HEK293 (cell line): ENCODE measurements at regions not wholly inside any gene's neighbourhood (a gene's known extent, or its start where the extent isn't known, plus 50 kb on each side); places are given as distances from the start of the nearest gene placed in this dataset.

Source experiments
- CTCF ChIA-PET: fragments of 350-600 bp; formaldehyde crosslinking; extraction: SDS; loops from one replicate; lab custom pipeline; 2021; ENCODE audit warnings: antibody characterized with exemption; lab: Yijun Ruan, JAX
- POLR2A ChIA-PET: fragments of 300-600 bp; formaldehyde crosslinking; extraction: SDS; loops from one replicate; lab custom pipeline; 2020; ENCODE audit warnings: antibody characterized with exemption, inconsistent platforms; lab: Yijun Ruan, JAX
- H3K27ac ChIP-seq: fragments of 200-500 bp; sonication (Bioruptor generic); 2 replicates; pipeline ENCODE4 v1.5.1; 2014; ENCODE audit warnings: low read depth, low read length, control low read depth, inconsistent platforms; ENCODE audit errors: extremely low read depth
- H3K36me3 ChIP-seq, 2 experiments: fragments of 200-500 bp in 1 of 2; sonication (Bioruptor generic) in 1 of 2; 1 replicate in 1 of 2; 2 replicates in 1 of 2; pipeline ENCODE4 v1.5.1; 2014 to 2017; ENCODE audit warnings: inconsistent platforms in 2 of 2, low read length in 2 of 2; ENCODE audit not compliant: control insufficient read depth in 2 of 2, insufficient read depth in 1 of 2
- H3K4me1 ChIP-seq: fragments of 200-500 bp; sonication (Bioruptor generic); 2 replicates; pipeline ENCODE4 v1.5.1; 2014; ENCODE audit warnings: mild to moderate bottlenecking, low read length, inconsistent platforms; ENCODE audit not compliant: control insufficient read depth, insufficient read depth
- H3K4me3 ChIP-seq: 2 replicates; pipeline ENCODE4 v1.5.1; 2011; ENCODE audit warnings: low read depth, mild to moderate bottlenecking, control low read depth, low read length, moderate library complexity
- H3K9me3 ChIP-seq: fragments of 200-500 bp; sonication (Bioruptor generic); 2 replicates; pipeline ENCODE4 v1.5.1; 2014; ENCODE audit warnings: low read depth, low read length, inconsistent platforms; ENCODE audit not compliant: control insufficient read depth, insufficient read depth
- BCL11A ChIP-seq: fragments of 450-650 bp; formaldehyde crosslinking; IDR thresholded peaks from 2 replicates; pipeline ENCODE4 v1.5.1; 2016; ENCODE audit warnings: low read depth, missing biosample characterization, missing genetic modification characterization
- GLIS2 ChIP-seq: fragments of 450-650 bp; formaldehyde crosslinking; IDR thresholded peaks from 2 replicates; pipeline ENCODE4 v1.5.1; 2016; ENCODE audit warnings: missing biosample characterization, missing genetic modification characterization
- HOXC10 ChIP-seq: sonication (generic); formaldehyde crosslinking; IDR thresholded peaks from 2 replicates; pipeline ENCODE4 v1.8.1; 2023; ENCODE audit warnings: mild to moderate bottlenecking, missing genetic modification reagents
- SP3 ChIP-seq: fragments of 450-650 bp; formaldehyde crosslinking; IDR thresholded peaks from 2 replicates; pipeline ENCODE4 v1.5.1; 2016; ENCODE audit warnings: missing biosample characterization, missing genetic modification characterization
- ZBTB21 ChIP-seq: fragments of 450-650 bp; formaldehyde crosslinking; IDR thresholded peaks from 2 replicates; pipeline ENCODE4 v1.5.1; 2017; ENCODE audit warnings: missing biosample characterization, missing genetic modification characterization
- ZBTB48 ChIP-seq: fragments of 450-650 bp; formaldehyde crosslinking; IDR thresholded peaks from 2 replicates; pipeline ENCODE4 v1.5.1; 2016; ENCODE audit warnings: missing biosample characterization, missing genetic modification characterization
- ZFHX2 ChIP-seq: fragments of 450-650 bp; formaldehyde crosslinking; conservative IDR thresholded peaks from 2 replicates; pipeline ENCODE4 v1.5.1; 2016; ENCODE audit warnings: missing biosample characterization, missing genetic modification characterization
- ZFP37 ChIP-seq: fragments of 450-650 bp; formaldehyde crosslinking; IDR thresholded peaks from 2 replicates; pipeline ENCODE4 v1.5.1; 2016; ENCODE audit warnings: missing biosample characterization, missing genetic modification characterization
- ZNF112 ChIP-seq: fragments of 450-650 bp; formaldehyde crosslinking; IDR thresholded peaks from 2 replicates; pipeline ENCODE4 v1.5.0; 2017; ENCODE audit warnings: missing biosample characterization, missing genetic modification characterization
- ZNF2 ChIP-seq: fragments of 450-650 bp; formaldehyde crosslinking; IDR thresholded peaks from 2 replicates; pipeline ENCODE4 v1.5.1; 2016; ENCODE audit warnings: missing biosample characterization, missing genetic modification characterization
- ZNF223 ChIP-seq: fragments of 450-650 bp; formaldehyde crosslinking; IDR thresholded peaks from 2 replicates; pipeline ENCODE4 v1.5.1; 2016; ENCODE audit warnings: missing biosample characterization, missing genetic modification characterization
- ZNF248 ChIP-seq: fragments of 450-650 bp; formaldehyde crosslinking; IDR thresholded peaks from 2 replicates; pipeline ENCODE4 v1.5.1; 2017; ENCODE audit warnings: missing biosample characterization, missing genetic modification characterization
- ZNF394 ChIP-seq: fragments of 450-650 bp; formaldehyde crosslinking; IDR thresholded peaks from 2 replicates; pipeline ENCODE4 v1.5.1; 2016; ENCODE audit warnings: missing biosample characterization, missing genetic modification characterization, mild to moderate bottlenecking, moderate library complexity, borderline replicate concordance
- ZNF404 ChIP-seq: fragments of 450-650 bp; formaldehyde crosslinking; IDR thresholded peaks from 2 replicates; pipeline ENCODE4 v1.5.1; 2017; ENCODE audit warnings: missing biosample characterization, missing genetic modification characterization
- ZNF473 ChIP-seq: fragments of 450-650 bp; formaldehyde crosslinking; IDR thresholded peaks from 2 replicates; pipeline ENCODE4 v1.5.1; 2017; ENCODE audit warnings: missing biosample characterization, missing genetic modification characterization
- ZNF510 ChIP-seq: fragments of 450-650 bp; formaldehyde crosslinking; IDR thresholded peaks from 2 replicates; pipeline ENCODE4 v1.5.1; 2018; ENCODE audit warnings: mild to moderate bottlenecking, missing genetic modification characterization, missing biosample characterization; ENCODE audit not compliant: insufficient replicate concordance
- ZNF530 ChIP-seq: fragments of 450-650 bp; formaldehyde crosslinking; IDR thresholded peaks from 2 replicates; pipeline ENCODE4 v1.5.1; 2016; ENCODE audit warnings: low read depth, missing biosample characterization, missing genetic modification characterization
- ZNF549 ChIP-seq: fragments of 450-650 bp; IDR thresholded peaks from 2 replicates; pipeline ENCODE4 v1.5.1; 2018; ENCODE audit warnings: missing biosample characterization, missing genetic modification characterization, mild to moderate bottlenecking, inconsistent platforms, moderate library complexity
- ZNF571 ChIP-seq: fragments of 450-650 bp; formaldehyde crosslinking; IDR thresholded peaks from 2 replicates; pipeline ENCODE4 v1.5.0; 2017; ENCODE audit warnings: missing biosample characterization, missing genetic modification characterization
- ZNF660 ChIP-seq: fragments of 450-650 bp; IDR thresholded peaks from 2 replicates; pipeline ENCODE4 v1.5.1; 2018; ENCODE audit warnings: missing biosample characterization, mild to moderate bottlenecking, missing genetic modification characterization
- ZNF670 ChIP-seq: fragments of 450-650 bp; formaldehyde crosslinking; IDR thresholded peaks from 2 replicates; pipeline ENCODE4 v1.5.1; 2016; ENCODE audit warnings: missing biosample characterization, missing genetic modification characterization, low read depth
- ZNF707 ChIP-seq: fragments of 450-650 bp; formaldehyde crosslinking; IDR thresholded peaks from 2 replicates; pipeline ENCODE4 v1.5.1; 2016; ENCODE audit warnings: missing biosample characterization, missing genetic modification characterization
- ZNF777 ChIP-seq: fragments of 450-650 bp; formaldehyde crosslinking; IDR thresholded peaks from 2 replicates; pipeline ENCODE4 v1.5.1; 2017; ENCODE audit warnings: missing biosample characterization, missing genetic modification characterization, borderline replicate concordance
- ZNF792 ChIP-seq: fragments of 450-650 bp; formaldehyde crosslinking; IDR thresholded peaks from 2 replicates; pipeline ENCODE4 v1.5.1; 2016; ENCODE audit warnings: missing biosample characterization, missing genetic modification characterization
- ZSCAN30 ChIP-seq: fragments of 450-650 bp; IDR thresholded peaks from 2 replicates; pipeline ENCODE4 v1.5.1; 2018; ENCODE audit warnings: missing biosample characterization, mild to moderate bottlenecking, missing genetic modification characterization, moderate library complexity
- TF ChIP-seq, protein P1 (sequence below): fragments of 450-650 bp; formaldehyde crosslinking; IDR thresholded peaks from 2 replicates; pipeline ENCODE4 v1.5.1; 2016; ENCODE audit warnings: missing biosample characterization, missing genetic modification characterization
- TF ChIP-seq, protein P2 (sequence below): fragments of 450-650 bp; formaldehyde crosslinking; IDR thresholded peaks from 2 replicates; pipeline ENCODE4 v1.5.1; 2017; ENCODE audit warnings: missing biosample characterization, mild to moderate bottlenecking, missing genetic modification characterization, moderate library complexity
- TF ChIP-seq, protein P3 (sequence below): fragments of 450-650 bp; formaldehyde crosslinking; IDR thresholded peaks from 2 replicates; pipeline ENCODE4 v1.5.1; 2017; ENCODE audit warnings: missing biosample characterization, missing genetic modification characterization

GRCh38 chr21:21929226-21929625 is 931.0 kb downstream of the NCAM2 start (continued):
- TF ChIP-seq ZNF707, result no peak
- no peak for TF ChIP-seq ZNF510 (tag by site-specific recombination)
- no peak for TF ChIP-seq ZSCAN30 (tag by site-specific recombination)
- no peak for TF ChIP-seq ZNF473 (tag by site-specific recombination)
- TF ChIP-seq, protein P1, sequence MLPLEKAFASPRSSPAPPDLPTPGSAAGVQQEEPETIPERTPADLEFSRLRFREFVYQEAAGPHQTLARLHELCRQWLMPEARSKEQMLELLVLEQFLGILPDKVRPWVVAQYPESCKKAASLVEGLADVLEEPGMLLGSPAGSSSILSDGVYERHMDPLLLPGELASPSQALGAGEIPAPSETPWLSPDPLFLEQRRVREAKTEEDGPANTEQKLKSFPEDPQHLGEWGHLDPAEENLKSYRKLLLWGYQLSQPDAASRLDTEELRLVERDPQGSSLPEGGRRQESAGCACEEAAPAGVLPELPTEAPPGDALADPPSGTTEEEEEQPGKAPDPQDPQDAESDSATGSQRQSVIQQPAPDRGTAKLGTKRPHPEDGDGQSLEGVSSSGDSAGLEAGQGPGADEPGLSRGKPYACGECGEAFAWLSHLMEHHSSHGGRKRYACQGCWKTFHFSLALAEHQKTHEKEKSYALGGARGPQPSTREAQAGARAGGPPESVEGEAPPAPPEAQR, result no peak
- TF ChIP-seq ZNF792 (tag by site-specific recombination), result no peak

DNA sequence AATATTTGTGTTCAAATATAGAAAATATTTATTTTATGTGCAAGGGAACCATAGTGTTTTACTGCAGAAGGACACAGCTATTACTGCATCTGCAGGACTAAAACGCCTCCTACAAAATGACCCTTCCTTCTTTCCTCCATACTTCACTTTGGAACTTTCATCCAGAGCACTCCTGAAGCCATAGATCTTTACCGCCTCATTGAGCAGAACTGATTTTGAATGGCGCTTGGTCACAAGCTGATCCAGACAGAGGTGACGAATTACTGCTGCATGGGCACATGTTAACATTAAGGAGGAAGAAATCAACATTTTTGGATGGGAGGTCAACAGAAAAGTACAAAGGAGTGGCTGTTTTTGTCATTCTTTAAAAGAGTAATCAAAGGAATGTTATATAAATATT is 931.6 kb downstream of the NCAM2 start:
- no peak overlapping the region for H3K4me3 ChIP-seq
- ChIA-PET CTCF (no interaction called here), POLR2A (no interaction called here)
- H3K36me3 ChIP-seq, result no peaks in the 10 kb centered on the region
- no peaks in the 10 kb centered on the region for H3K4me1 ChIP-seq
- no peak overlapping the region for H3K27ac ChIP-seq
- no peaks in the 10 kb centered on the region for H3K9me3 ChIP-seq
- TF ChIP-seq ZNF670 (tag by site-specific recombination) (no peak), ZBTB21 (tag by site-specific recombination) (no peak), ZNF510 (tag by site-specific recombination) (no peak), ZNF571 (tag by site-specific recombination) (no peak), BCL11A (no peak), ZNF112 (tag by site-specific recombination) (no peak), HOXC10 (CRISPR knock-in tag) (no peak), ZNF549 (no peak), ZNF394 (tag by site-specific recombination) (no peak), ZNF404 (tag by site-specific recombination) (no peak), ZFP37 (tag by site-specific recombination) (no peak), ZNF777 (tag by site-specific recombination) (no peak)

DNA sequence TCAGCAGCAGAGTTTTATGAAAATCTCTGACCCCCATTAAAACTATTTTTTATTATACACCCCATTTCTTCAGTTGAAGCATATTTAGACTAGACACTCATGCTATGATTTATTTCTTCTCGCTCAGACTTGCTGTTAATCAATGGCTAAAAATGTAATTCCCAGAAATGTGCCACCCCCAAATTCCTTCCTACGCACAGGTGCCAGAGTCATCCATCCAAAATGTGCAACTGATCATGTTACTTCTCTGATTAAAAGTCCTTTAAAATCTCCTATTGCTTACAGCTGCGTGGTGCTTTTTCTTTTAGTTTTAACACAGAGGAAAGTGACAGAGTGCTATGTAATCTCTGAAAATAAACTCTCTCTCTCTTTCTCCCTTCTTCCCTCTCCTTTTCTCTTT is 954.4 kb downstream of the NCAM2 start:
- Histone ChIP-seq H3K27ac (no peak overlapping the region), H3K4me3 (no peak overlapping the region), H3K9me3 (no peaks in the 10 kb centered on the region)
- CTCF ChIA-PET, result no interaction called here
- TF ChIP-seq ZNF530 (tag by site-specific recombination) (no peak), ZBTB48 (tag by site-specific recombination) (no peak), ZNF248 (tag by site-specific recombination) (no peak), ZSCAN30 (tag by site-specific recombination) (no peak), ZNF660 (tag by site-specific recombination) (no peak), GLIS2 (no peak), ZNF223 (tag by site-specific recombination) (no peak)
- TF ChIP-seq, all 188 proteins: peak for 0
- no peaks in the 10 kb centered on the region for H3K36me3 ChIP-seq
- H3K4me1 ChIP-seq, result no peaks in the 10 kb centered on the region
- POLR2A ChIA-PET, result no interaction called here

- POLR2A ChIA-PET, result no interaction called here
- no peaks in the 10 kb centered on the region for H3K4me1 ChIP-seq
- H3K4me3 ChIP-seq, result no peak overlapping the region
- no peaks in the 10 kb centered on the region for H3K36me3 ChIP-seq
- no peak overlapping the region for H3K27ac ChIP-seq
- no peaks in the 10 kb centered on the region for H3K9me3 ChIP-seq
- CTCF ChIA-PET, result no interaction called here
- TF ChIP-seq ZNF2 (tag by site-specific recombination) (no peak), SP3 (tag by site-specific recombination) (no peak), ZFHX2 (tag by site-specific recombination) (no peak)
- TF ChIP-seq, protein P2, sequence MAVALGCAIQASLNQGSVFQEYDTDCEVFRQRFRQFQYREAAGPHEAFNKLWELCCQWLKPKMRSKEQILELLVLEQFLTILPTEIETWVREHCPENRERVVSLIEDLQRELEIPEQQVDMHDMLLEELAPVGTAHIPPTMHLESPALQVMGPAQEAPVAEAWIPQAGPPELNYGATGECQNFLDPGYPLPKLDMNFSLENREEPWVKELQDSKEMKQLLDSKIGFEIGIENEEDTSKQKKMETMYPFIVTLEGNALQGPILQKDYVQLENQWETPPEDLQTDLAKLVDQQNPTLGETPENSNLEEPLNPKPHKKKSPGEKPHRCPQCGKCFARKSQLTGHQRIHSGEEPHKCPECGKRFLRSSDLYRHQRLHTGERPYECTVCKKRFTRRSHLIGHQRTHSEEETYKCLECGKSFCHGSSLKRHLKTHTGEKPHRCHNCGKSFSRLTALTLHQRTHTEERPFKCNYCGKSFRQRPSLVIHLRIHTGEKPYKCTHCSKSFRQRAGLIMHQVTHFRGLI, result no peak
- TF ChIP-seq, protein P3, sequence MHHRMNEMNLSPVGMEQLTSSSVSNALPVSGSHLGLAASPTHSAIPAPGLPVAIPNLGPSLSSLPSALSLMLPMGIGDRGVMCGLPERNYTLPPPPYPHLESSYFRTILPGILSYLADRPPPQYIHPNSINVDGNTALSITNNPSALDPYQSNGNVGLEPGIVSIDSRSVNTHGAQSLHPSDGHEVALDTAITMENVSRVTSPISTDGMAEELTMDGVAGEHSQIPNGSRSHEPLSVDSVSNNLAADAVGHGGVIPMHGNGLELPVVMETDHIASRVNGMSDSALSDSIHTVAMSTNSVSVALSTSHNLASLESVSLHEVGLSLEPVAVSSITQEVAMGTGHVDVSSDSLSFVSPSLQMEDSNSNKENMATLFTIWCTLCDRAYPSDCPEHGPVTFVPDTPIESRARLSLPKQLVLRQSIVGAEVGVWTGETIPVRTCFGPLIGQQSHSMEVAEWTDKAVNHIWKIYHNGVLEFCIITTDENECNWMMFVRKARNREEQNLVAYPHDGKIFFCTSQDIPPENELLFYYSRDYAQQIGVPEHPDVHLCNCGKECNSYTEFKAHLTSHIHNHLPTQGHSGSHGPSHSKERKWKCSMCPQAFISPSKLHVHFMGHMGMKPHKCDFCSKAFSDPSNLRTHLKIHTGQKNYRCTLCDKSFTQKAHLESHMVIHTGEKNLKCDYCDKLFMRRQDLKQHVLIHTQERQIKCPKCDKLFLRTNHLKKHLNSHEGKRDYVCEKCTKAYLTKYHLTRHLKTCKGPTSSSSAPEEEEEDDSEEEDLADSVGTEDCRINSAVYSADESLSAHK, result no peak
These were observed 957.0 kb downstream of the NCAM2 start for GRCh38 chr21:21955204-21955603.
